Neutrophil (primary cell): ENCODE measurements at regions not wholly inside any gene's neighbourhood (a gene's known extent, or its start where the extent isn't known, plus 50 kb on each side); places are given as distances from the start of the nearest gene placed in this dataset.

ENCODE experiments used
- H3K27ac ChIP-seq: fragments of 200-600 bp; sonication (generic); 2 replicates; pipeline ENCODE4 v1.5.1; 2016; ENCODE audit warnings: mild to moderate bottlenecking, moderate library complexity
- H3K27me3 ChIP-seq: fragments of 200-600 bp; sonication (generic); 2 replicates; pipeline ENCODE4 v1.6.0; 2016; ENCODE audit warnings: mild to moderate bottlenecking
- H3K36me3 ChIP-seq: fragments of 200-600 bp; sonication (generic); 2 replicates; pipeline ENCODE4 v1.5.1; 2017
- H3K4me1 ChIP-seq, 2 experiments: fragments of 200-600 bp in 1 of 2; sonication (generic) in 1 of 2; 1 replicate in 1 of 2; 2 replicates in 1 of 2; pipeline versions ENCODE4 v1.5.1 to v1.6.1; 2013 to 2016; ENCODE audit warnings: low read depth in 1 of 2, low read length in 1 of 2, mild to moderate bottlenecking in 1 of 2, moderate library complexity in 1 of 2; ENCODE audit not compliant: control insufficient read depth in 1 of 2, insufficient read depth in 1 of 2
- H3K4me3 ChIP-seq, 2 experiments: fragments of 200-600 bp in 1 of 2; sonication (generic) in 1 of 2; 1 replicate in 1 of 2; 2 replicates in 1 of 2; pipeline ENCODE4 v1.5.1; 2013 to 2016; ENCODE audit warnings: low read depth in 1 of 2, low read length in 1 of 2, mild to moderate bottlenecking in 1 of 2, moderate library complexity in 1 of 2
- H3K9me3 ChIP-seq: fragments of 200-600 bp; sonication (generic); 2 replicates; pipeline ENCODE4 v1.5.1; 2016
- TF ChIP-seq, protein P1 (sequence below): fragments of 200-600 bp; sonication (generic); IDR thresholded peaks from 2 replicates; pipeline ENCODE4 v1.5.1; 2016; ENCODE audit warnings: antibody characterized with exemption

DNA sequence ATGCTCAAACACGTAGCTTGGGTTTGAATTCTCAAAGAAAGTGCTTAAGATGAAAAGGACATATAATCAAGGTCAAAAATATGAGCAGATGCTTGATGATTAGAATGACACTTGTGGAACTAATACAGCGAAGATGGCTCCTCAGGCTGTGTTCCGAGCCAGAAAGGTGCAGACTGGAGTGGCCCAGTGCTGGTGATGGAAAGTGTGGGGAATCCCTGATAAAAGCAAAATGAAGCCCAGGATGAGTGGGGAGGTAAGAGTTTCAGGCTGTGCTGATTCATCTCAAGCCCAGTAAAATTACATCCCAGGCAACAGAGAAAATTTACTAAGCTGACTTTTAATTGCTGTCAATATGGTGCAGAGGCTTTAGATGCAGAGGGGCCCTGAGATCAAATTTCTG is 77.8 kb upstream of the IKZF1 start:
- H3K27me3 ChIP-seq = no peaks in the 10 kb centered on the region
- TF ChIP-seq, protein P1, sequence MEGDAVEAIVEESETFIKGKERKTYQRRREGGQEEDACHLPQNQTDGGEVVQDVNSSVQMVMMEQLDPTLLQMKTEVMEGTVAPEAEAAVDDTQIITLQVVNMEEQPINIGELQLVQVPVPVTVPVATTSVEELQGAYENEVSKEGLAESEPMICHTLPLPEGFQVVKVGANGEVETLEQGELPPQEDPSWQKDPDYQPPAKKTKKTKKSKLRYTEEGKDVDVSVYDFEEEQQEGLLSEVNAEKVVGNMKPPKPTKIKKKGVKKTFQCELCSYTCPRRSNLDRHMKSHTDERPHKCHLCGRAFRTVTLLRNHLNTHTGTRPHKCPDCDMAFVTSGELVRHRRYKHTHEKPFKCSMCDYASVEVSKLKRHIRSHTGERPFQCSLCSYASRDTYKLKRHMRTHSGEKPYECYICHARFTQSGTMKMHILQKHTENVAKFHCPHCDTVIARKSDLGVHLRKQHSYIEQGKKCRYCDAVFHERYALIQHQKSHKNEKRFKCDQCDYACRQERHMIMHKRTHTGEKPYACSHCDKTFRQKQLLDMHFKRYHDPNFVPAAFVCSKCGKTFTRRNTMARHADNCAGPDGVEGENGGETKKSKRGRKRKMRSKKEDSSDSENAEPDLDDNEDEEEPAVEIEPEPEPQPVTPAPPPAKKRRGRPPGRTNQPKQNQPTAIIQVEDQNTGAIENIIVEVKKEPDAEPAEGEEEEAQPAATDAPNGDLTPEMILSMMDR = no peak
- no peak overlapping the region for H3K4me3 ChIP-seq
- peaks cover 25 to 28% of the 10 kb centered on the region in 2 experiments for H3K4me1 ChIP-seq
- peaks cover 5% of the 10 kb centered on the region for H3K9me3 ChIP-seq
- no peak overlapping the region for H3K27ac ChIP-seq
- H3K36me3 ChIP-seq = no peaks in the 10 kb centered on the region

- H3K27me3 ChIP-seq = no peaks in the 10 kb centered on the region
- no peak overlapping the region for H3K4me3 ChIP-seq
- H3K27ac ChIP-seq = no peak overlapping the region
- TF ChIP-seq, protein P1 = no peak
- peaks cover 5% of the 10 kb centered on the region for H3K9me3 ChIP-seq
- no peaks in the 10 kb centered on the region for H3K36me3 ChIP-seq
- peaks cover 30 to 33% of the 10 kb centered on the region in 2 experiments for H3K4me1 ChIP-seq
These were observed 78.4 kb upstream of the IKZF1 start for GRCh38 chr7:50226145-50226544.

- H3K27ac ChIP-seq = peak overlapping the region; percentile 97
- TF ChIP-seq, protein P1 = no peak
- H3K4me3 ChIP-seq = peak overlapping the region; percentile 48 to 53
- no peaks in the 10 kb centered on the region for H3K36me3 ChIP-seq
- H3K4me1 ChIP-seq = peaks cover 57 to 62% of the 10 kb centered on the region in 2 experiments
- H3K9me3 ChIP-seq = no peaks in the 10 kb centered on the region
- H3K27me3 ChIP-seq = no peaks in the 10 kb centered on the region
These were observed 83.1 kb upstream of the IKZF1 start for GRCh38 chr7:50221433-50221832.

DNA sequence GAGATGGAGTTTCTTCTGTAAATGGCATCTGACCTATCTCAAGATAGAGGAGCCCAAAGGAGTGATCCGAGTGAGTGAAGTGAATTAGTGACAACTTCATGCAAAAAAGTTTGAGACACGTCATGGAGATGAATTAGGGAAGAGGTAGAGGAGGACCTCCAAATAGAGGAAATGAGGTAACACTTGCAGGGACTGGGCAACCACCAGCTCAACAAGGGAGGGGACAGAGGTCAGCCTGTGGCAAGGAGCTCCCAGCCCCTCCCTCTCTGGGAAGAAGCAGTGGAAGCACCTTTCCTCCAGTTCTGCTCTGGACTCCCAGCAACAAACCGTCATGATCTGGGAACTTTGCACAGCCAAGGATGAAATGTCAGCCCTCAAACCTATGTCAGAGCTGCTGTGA is 83.5 kb upstream of the IKZF1 start:
- peak overlapping the region; percentile 97 for H3K27ac ChIP-seq
- TF ChIP-seq, protein P1 = no peak

DNA sequence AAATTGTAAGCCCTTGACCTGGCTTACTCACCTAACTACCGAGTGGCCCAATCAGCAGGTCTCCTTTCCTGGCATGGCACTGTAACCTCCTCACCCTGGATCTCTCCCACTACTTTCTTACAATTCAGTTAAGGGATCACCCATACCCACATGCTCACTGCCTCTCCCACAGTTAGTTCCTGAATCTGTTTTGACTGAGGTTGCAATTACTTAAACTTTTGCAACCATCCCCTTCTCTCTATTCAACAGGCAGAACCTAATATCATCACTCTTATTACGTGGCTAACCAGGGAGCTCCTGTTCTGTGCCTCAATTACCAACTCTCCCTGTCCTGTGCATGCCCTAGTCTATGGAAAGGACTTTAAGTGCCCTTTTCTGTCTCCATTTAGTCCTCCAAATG is 84.2 kb upstream of the IKZF1 start:
- Histone ChIP-seq H3K27me3 (no peaks in the 10 kb centered on the region), H3K4me1 (peaks cover 69% of the 10 kb centered on the region in 2 experiments), H3K27ac (peak overlapping the region; percentile 97), H3K36me3 (no peaks in the 10 kb centered on the region), H3K9me3 (no peaks in the 10 kb centered on the region), H3K4me3 (peak overlapping the region; percentile 48 to 53)
- TF ChIP-seq, protein P1 = no peak

More for the DNA sequence above, 83.5 kb upstream of the IKZF1 start:
- H3K9me3 ChIP-seq = no peaks in the 10 kb centered on the region
- peak overlapping the region; percentile 48 to 53 for H3K4me3 ChIP-seq
- peaks cover 62 to 64% of the 10 kb centered on the region in 2 experiments for H3K4me1 ChIP-seq
- H3K36me3 ChIP-seq = no peaks in the 10 kb centered on the region
- H3K27me3 ChIP-seq = no peaks in the 10 kb centered on the region
